Erythroblast (primary cell): ENCODE measurements at regions not wholly inside any gene's neighbourhood (a gene's known extent, or its start where the extent isn't known, plus 50 kb on each side); places are given as distances from the start of the nearest gene placed in this dataset.

Source experiments
- GATA1 ChIP-seq: IDR thresholded peaks from 2 replicates; pipeline ENCODE4 v1.6.1; 2011; ENCODE audit warnings: low read depth, mild to moderate bottlenecking, control low read depth, low read length, moderate library complexity
- POLR2A ChIP-seq: IDR thresholded peaks from 2 replicates; pipeline ENCODE4 v1.6.1; 2011; ENCODE audit warnings: mild to moderate bottlenecking, low read length

DNA sequence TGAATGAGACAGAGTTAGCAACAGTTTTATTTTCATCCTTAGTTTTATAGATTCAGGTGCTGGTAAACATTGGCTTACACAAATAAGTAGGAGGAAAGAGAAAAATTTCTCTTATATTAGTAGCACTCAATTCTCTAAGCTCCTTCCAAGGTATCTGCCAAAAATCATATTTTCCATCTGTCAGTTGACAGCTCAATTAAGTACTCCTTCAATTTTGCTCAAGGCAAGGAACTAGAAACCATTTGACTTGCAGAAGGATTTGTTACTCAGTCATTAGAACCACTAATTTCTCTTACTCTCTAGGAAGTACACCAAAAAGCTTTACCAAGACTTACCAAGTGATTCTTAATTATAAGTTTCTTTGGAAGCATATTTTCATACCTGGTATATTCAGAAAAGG, 101.4 kb upstream of the ATP8B1 start:
- TF ChIP-seq POLR2A (no peak), GATA1 (no peak)
